ENCODE measurements at regions not wholly inside any gene's neighbourhood (a gene's known extent, or its start where the extent isn't known, plus 50 kb on each side); places are given as distances from the start of the nearest gene placed in this dataset.

GRCh38 chr7:85716353-85716752, 529.5 kb upstream of the SEMA3D start:
- Mint-ChIP-seq H3K27me3 (ENCODE audit: insufficient read depth) (no peaks in the 10 kb centered on the region), H3K27ac (no peak overlapping the region), H3K9me3 (no peaks in the 10 kb centered on the region), H3K36me3 (ENCODE audit: low read depth) (no peaks in the 10 kb centered on the region; the same call in 1 of the 2 replicates), H3K4me3 (no peak overlapping the region), H3K4me1 (ENCODE audit: low read depth) (no peaks in the 10 kb centered on the region)
- no peak for TF ChIP-seq CTCF (IDR thresholded peaks at IDR 0.05)
- no peak for DNase-seq

- no peaks in the 10 kb centered on the region for H3K4me1 Mint-ChIP-seq (ENCODE audit: low read depth)
- no peak for DNase-seq
- no peaks in the 10 kb centered on the region; the same call in 1 of the 2 replicates for H3K9me3 Mint-ChIP-seq
- H3K27me3 Mint-ChIP-seq (ENCODE audit: insufficient read depth), result no peaks in the 10 kb centered on the region
- no peaks in the 10 kb centered on the region; the same call in 1 of the 2 replicates for H3K36me3 Mint-ChIP-seq (ENCODE audit: low read depth)
- TF ChIP-seq CTCF (IDR thresholded peaks at IDR 0.05), result no peak
- H3K27ac Mint-ChIP-seq, result no peak overlapping the region
- no peak overlapping the region for H3K4me3 Mint-ChIP-seq
These were observed 528.1 kb upstream of the SEMA3D start for GRCh38 chr7:85714951-85715350.

- H3K9me3 Mint-ChIP-seq, result no peaks in the 10 kb centered on the region; the same call in 1 of the 2 replicates
- no peaks in the 10 kb centered on the region; the same call in 1 of the 2 replicates for H3K36me3 Mint-ChIP-seq (ENCODE audit: low read depth)
- no peaks in the 10 kb centered on the region for H3K27me3 Mint-ChIP-seq (ENCODE audit: insufficient read depth)
- no peaks in the 10 kb centered on the region for H3K4me1 Mint-ChIP-seq (ENCODE audit: low read depth)
- DNase-seq, result no peak
- TF ChIP-seq CTCF (IDR thresholded peaks at IDR 0.05), result no peak
- no peak overlapping the region for H3K27ac Mint-ChIP-seq
- no peak overlapping the region for H3K4me3 Mint-ChIP-seq
These were observed 527.3 kb upstream of the SEMA3D start for GRCh38 chr7:85714043-85714578.

- no peak for DNase-seq
- no peaks in the 10 kb centered on the region for H3K36me3 Mint-ChIP-seq (ENCODE audit: low read depth)
- no peak overlapping the region for H3K4me3 Mint-ChIP-seq
- H3K27ac Mint-ChIP-seq, result no peak overlapping the region
- no peaks in the 10 kb centered on the region; the same call in 1 of the 2 replicates for H3K9me3 Mint-ChIP-seq
- no peak for TF ChIP-seq CTCF (IDR thresholded peaks at IDR 0.05)
- H3K4me1 Mint-ChIP-seq (ENCODE audit: low read depth), result no peaks in the 10 kb centered on the region
- H3K27me3 Mint-ChIP-seq (ENCODE audit: insufficient read depth), result no peaks in the 10 kb centered on the region
These were observed 526.3 kb upstream of the SEMA3D start for GRCh38 chr7:85713171-85713570.

GRCh38 chr7:85711894-85712293, 525.0 kb upstream of the SEMA3D start:
- Mint-ChIP-seq H3K9me3 (no peaks in the 10 kb centered on the region; the same call in 1 of the 2 replicates), H3K27me3 (ENCODE audit: insufficient read depth) (no peaks in the 10 kb centered on the region), H3K27ac (no peak overlapping the region), H3K36me3 (ENCODE audit: low read depth) (no peaks in the 10 kb centered on the region), H3K4me3 (no peak overlapping the region), H3K4me1 (ENCODE audit: low read depth) (no peaks in the 10 kb centered on the region)
- no peak for DNase-seq
- TF ChIP-seq CTCF (IDR thresholded peaks at IDR 0.05), result no peak

GRCh38 chr7:85710960-85711359, 524.1 kb upstream of the SEMA3D start:
- Mint-ChIP-seq H3K27ac (no peak overlapping the region), H3K9me3 (peaks cover 4% of the 10 kb centered on the region), H3K4me3 (no peak overlapping the region), H3K36me3 (ENCODE audit: low read depth) (no peaks in the 10 kb centered on the region), H3K27me3 (ENCODE audit: insufficient read depth) (no peaks in the 10 kb centered on the region), H3K4me1 (ENCODE audit: low read depth) (no peaks in the 10 kb centered on the region)
- no peak for TF ChIP-seq CTCF (IDR thresholded peaks at IDR 0.05)
- DNase-seq, result no peak
